Heart left ventricle (tissue), 16 donors: ENCODE measurements at regions not wholly inside any gene's neighbourhood (a gene's known extent, or its start where the extent isn't known, plus 50 kb on each side); places are given as distances from the start of the nearest gene placed in this dataset.

Experiments
- ATAC-seq, 4 donors: fragments of 200-7000 bp; cut with Tn5 transposase; one replicate each; pipeline ENCODE4 v1.9.1; 2020 to 2022; ENCODE audit warnings: moderate library complexity in 4 of 4, mild to moderate bottlenecking in 3 of 4, moderate number of reproducible peaks in 1 of 4
- DNase-seq, 5 donors: peaks; one replicate each; pipeline ENCODE4 v3.0.0-alpha.2; 2020
- H3K27ac ChIP-seq, 12 donors: fragments of 200-600 bp; sonication (generic) in 4 of 12; one replicate each; pipeline versions ENCODE4 v1.5.0 to v1.8.0; 2016 to 2022; ENCODE audit warnings: mild to moderate bottlenecking in 2 of 12
- H3K27me3 ChIP-seq, 9 donors: fragments of 200-600 bp; sonication (generic) in 2 of 9; one replicate each; pipeline versions ENCODE4 v1.5.1 to v1.8.0; 2016 to 2022; ENCODE audit warnings: mild to moderate bottlenecking in 3 of 9
- H3K36me3 ChIP-seq, 9 donors: fragments of 200-600 bp; sonication (generic) in 2 of 9; one replicate each; pipeline versions ENCODE4 v1.5.0 to v1.8.0; 2018 to 2022; ENCODE audit warnings: mild to moderate bottlenecking in 2 of 9
- H3K4me1 ChIP-seq, 12 donors: fragments of 200-600 bp; sonication (generic) in 4 of 12; one replicate each; pipeline versions ENCODE4 v1.5.0 to v1.8.0; 2016 to 2022; ENCODE audit warnings: mild to moderate bottlenecking in 3 of 12
- H3K4me3 ChIP-seq, 12 donors: fragments of 200-600 bp; sonication (generic) in 4 of 12; one replicate each; pipeline versions ENCODE4 v1.5.0 to v1.8.0; 2017 to 2022; ENCODE audit warnings: mild to moderate bottlenecking in 9 of 12, moderate library complexity in 4 of 12
- H3K9me3 ChIP-seq, 12 donors: fragments of 200-600 bp; sonication (generic) in 4 of 12; one replicate each; pipeline versions ENCODE4 v1.5.0 to v1.8.0; 2016 to 2022; ENCODE audit warnings: mild to moderate bottlenecking in 1 of 12
- POLR2A ChIP-seq, 2 donors: fragments of 450-650 bp; IDR thresholded peaks; one replicate each; pipeline ENCODE4 v1.6.1; 2017; ENCODE audit warnings: antibody characterized with exemption in 2 of 2, mild to moderate bottlenecking in 2 of 2, moderate library complexity in 2 of 2
- WGBS, 4 donors: extraction: QIAGEN DNeasy Blood & Tissue Kit in 2 of 4; methylation state at CpG; one replicate each; pipeline versions ENCODE4 v1.1.5 to v1.1.7; 2013 to 2018; 5-methylcytosine and 5-hydroxymethylcytosine counted together
- intact Hi-C, 10 donors: fragments of 100-400 bp; cut with DNase I; formaldehyde crosslinking; loops; one replicate each; pipeline versions ENCODE4 v1.11.1 to v1.14.2; 2022
- TF ChIP-seq, protein P1 (sequence below), 12 donors: fragments of 200-600 bp; sonication (generic) in 4 of 12; IDR thresholded peaks; one replicate each; pipeline versions ENCODE4 v1.5.0 to v1.8.0; 2018 to 2022; ENCODE audit warnings: antibody characterized with exemption in 12 of 12, mild to moderate bottlenecking in 5 of 12
- donor health status: ischemic (EF 13 %, LVEDD 7.1; RV severe dilation, severe dysfunction).
- donor health status: healthy with polysubstance abuse.
- donor health status: DM: no; HTN: yes; CAD: no.
- donor health status: DM: no; HTN: no; CAD: no.
- donor health status: ischemic (EF 25% LVEDD 6.9; RV normal size, moderate dysfunction).
- donor health status: ischemic (EF 25% LVEDD 5.7; RV mildly dilated, moderate dysfunction).
- donor health status: healthy.
- donor health status: DM: yes; HTN: yes; CAD: no.
- donor health status: ischemic (EF 35%, LVEDD 5.7; RV mildly dilated, moderate dysfunction).
- donor health status: nonischemic (EF 11% LVEDD 7.7; RV severe dilation, severe dysfunction).
- donor health status: DM: yes; HTN: yes; CAD: no.
- donor health status: PGD.
- donor health status: ischemic (EF 29% LVEDD 5.4; RV normal size, mild dysfunction).
- donor health status: nonischemic (EF 23%, LVEDD 6.1; RV moderate dilation, normal function).

DNA sequence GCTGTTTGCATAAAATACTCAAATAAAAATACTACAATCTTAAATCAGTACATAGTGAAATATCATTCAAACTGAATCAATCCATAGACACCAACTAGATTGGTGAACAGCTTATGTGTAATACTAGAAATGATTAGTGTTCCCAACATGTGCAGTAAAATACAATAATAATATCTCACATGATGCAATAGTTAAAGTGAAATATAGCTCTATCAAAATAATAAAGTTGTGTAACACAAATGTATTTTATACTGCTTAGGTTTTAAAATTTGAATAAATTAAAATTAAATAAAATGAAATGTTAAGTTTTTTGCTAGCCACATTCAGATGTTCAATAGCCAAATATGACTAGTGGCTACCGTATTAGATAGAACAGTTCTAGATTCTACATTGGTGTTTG is 714.1 kb downstream of the ZNF385D start:
- DNase-seq (no peak), ATAC-seq (no peak)
- H3K4me1 ChIP-seq, result no peaks in the 10 kb centered on the region
- H3K4me3 ChIP-seq, result no peak overlapping the region
- intact Hi-C loops, result no loop called here
- H3K27me3 ChIP-seq, result no peaks in the 10 kb centered on the region
- H3K9me3 ChIP-seq, result peaks cover 0 to 9% (median 0%) of the 10 kb centered on the region in 12 donors
- H3K27ac ChIP-seq, result no peak overlapping the region
- no peaks in the 10 kb centered on the region for H3K36me3 ChIP-seq
- WGBS, 4 donors, result 94 to 98% (median 96%) methylated on average over 1 of the region's 1 CpG
- TF ChIP-seq POLR2A (IDR thresholded peaks at IDR 0.05), result no peak
- TF ChIP-seq, protein P1, sequence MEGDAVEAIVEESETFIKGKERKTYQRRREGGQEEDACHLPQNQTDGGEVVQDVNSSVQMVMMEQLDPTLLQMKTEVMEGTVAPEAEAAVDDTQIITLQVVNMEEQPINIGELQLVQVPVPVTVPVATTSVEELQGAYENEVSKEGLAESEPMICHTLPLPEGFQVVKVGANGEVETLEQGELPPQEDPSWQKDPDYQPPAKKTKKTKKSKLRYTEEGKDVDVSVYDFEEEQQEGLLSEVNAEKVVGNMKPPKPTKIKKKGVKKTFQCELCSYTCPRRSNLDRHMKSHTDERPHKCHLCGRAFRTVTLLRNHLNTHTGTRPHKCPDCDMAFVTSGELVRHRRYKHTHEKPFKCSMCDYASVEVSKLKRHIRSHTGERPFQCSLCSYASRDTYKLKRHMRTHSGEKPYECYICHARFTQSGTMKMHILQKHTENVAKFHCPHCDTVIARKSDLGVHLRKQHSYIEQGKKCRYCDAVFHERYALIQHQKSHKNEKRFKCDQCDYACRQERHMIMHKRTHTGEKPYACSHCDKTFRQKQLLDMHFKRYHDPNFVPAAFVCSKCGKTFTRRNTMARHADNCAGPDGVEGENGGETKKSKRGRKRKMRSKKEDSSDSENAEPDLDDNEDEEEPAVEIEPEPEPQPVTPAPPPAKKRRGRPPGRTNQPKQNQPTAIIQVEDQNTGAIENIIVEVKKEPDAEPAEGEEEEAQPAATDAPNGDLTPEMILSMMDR (IDR thresholded peaks at IDR 0.05), result no peak

DNA sequence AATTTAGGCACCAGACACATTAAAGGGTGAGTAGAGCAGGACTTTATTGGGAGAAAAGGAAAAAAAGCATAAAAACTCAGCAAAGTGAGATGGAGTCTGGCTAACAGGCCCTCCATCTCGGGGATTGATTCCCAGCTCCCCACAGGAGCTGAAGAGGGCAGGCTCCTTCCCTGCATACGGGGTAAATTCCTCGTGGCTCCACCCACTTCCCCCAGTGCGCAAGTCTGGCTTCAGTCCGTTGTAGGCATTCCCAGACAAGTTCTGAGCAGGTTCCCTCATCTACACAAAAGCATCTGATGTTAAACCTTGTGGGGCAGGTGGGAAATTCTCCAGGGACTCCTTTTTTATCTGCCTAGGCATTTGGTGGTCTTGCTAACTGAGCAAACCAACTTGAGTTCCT is 722.6 kb downstream of the ZNF385D start:
- intact Hi-C loops, result no loop called here
- TF ChIP-seq POLR2A (IDR thresholded peaks at IDR 0.05), result no peak
- TF ChIP-seq, protein P1 (IDR thresholded peaks at IDR 0.05), result no peak
- Histone ChIP-seq H3K4me1 (no peaks in the 10 kb centered on the region), H3K27ac (no peak overlapping the region), H3K36me3 (no peaks in the 10 kb centered on the region), H3K4me3 (no peak overlapping the region), H3K27me3 (no peaks in the 10 kb centered on the region), H3K9me3 (no peaks in the 10 kb centered on the region)
- DNase-seq, result no peak
- no peak for ATAC-seq
- WGBS, 4 donors, result 80 to 93% (median 84%) methylated on average over 5 of the region's 5 CpGs

DNA sequence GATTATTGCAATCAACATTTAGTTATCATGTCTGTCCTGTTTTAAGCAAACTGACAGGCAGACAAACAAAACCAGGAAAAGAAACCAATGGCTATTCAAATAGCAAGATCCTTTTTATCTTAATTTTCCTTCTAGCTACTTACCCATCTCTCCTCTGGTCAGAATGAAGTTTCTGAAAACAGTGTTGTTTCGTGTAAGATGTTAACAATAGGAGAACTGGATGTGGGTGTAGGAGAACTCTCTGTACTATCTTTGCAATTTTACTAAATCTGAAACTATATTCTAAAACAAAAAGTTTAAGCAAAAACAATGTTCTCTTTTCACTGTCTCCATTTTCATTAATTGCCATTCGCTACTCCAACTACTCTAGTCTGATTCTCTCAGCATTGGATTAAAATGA is 726.4 kb downstream of the ZNF385D start:
- Histone ChIP-seq H3K9me3 (no peaks in the 10 kb centered on the region), H3K4me3 (no peak overlapping the region), H3K27me3 (no peaks in the 10 kb centered on the region), H3K36me3 (no peaks in the 10 kb centered on the region), H3K4me1 (no peaks in the 10 kb centered on the region), H3K27ac (no peak overlapping the region)
- TF ChIP-seq POLR2A (IDR thresholded peaks at IDR 0.05), result no peak
- DNase-seq (no peak), ATAC-seq (no peak)
- WGBS, 4 donors, result 85 to 89% (median 88%) methylated on average over 2 of the region's 2 CpGs
- intact Hi-C loops, result no loop called here

DNA sequence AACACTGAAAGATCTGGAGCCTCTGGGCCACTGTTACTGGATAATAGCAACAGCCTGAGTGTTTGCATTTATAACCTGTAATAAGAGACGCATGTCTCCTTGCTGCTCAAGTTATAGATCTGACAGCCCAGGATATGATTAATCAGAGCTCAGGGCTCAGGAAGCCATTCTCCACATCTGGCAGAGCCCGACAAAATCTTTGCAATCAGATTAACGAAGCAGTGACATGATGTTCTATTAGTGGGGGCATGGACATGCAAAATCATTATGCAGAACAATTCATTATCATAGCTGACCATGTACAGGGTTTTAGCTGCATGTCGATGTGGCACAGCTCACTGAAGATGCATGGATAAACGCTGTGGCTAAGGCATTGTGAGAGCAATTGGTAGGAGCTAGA is 730.3 kb downstream of the ZNF385D start:
- TF ChIP-seq POLR2A (IDR thresholded peaks at IDR 0.05), result no peak
- TF ChIP-seq, protein P1 (IDR thresholded peaks at IDR 0.05), result no peak
- H3K4me1 ChIP-seq, result no peaks in the 10 kb centered on the region
- H3K4me3 ChIP-seq, result no peak overlapping the region
- WGBS, 4 donors, result 73 to 79% (median 77%) methylated on average over 5 of the region's 5 CpGs
- intact Hi-C loops, result no loop called here
- peaks cover 0 to 12% (median 4%) of the 10 kb centered on the region in 12 donors for H3K9me3 ChIP-seq
- DNase-seq, result no peak
- H3K36me3 ChIP-seq, result no peaks in the 10 kb centered on the region
- no peak for ATAC-seq
- H3K27me3 ChIP-seq, result no peaks in the 10 kb centered on the region
- H3K27ac ChIP-seq, result no peak overlapping the region

DNA sequence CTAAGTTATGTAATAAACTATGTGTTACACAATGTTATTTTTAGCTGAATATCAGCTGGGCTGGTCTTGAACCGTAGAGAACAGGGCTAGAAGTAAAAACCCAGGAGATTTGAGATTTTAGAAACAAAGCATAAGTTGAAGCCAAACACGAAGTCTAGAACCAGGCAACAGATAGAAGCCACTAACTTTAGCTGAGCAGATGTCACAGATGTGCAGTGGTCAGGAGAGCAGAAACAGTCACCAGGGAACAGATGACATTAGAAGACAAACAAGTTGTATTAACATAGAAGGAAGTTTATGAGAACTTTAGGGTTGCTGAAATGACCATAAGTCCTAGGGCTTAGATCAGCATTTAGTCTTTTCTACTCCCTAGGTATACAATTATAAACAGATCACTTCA is 731.0 kb downstream of the ZNF385D start:
- DNase-seq (no peak), ATAC-seq (peak in 1 of 4 donors; percentile 44)
- H3K27me3 ChIP-seq, result no peaks in the 10 kb centered on the region
- TF ChIP-seq, protein P1 (IDR thresholded peaks at IDR 0.05), result no peak
- no peak for TF ChIP-seq POLR2A (IDR thresholded peaks at IDR 0.05)
- no peaks in the 10 kb centered on the region for H3K36me3 ChIP-seq
- intact Hi-C loops, result no loop called here
- 48 to 52% (median 50%) methylated on average over 2 of the region's 2 CpGs for WGBS, 4 donors
- no peaks in the 10 kb centered on the region for H3K4me1 ChIP-seq
- no peak overlapping the region for H3K27ac ChIP-seq
- H3K4me3 ChIP-seq, result no peak overlapping the region
- H3K9me3 ChIP-seq, result peaks cover 0 to 13% (median 4%) of the 10 kb centered on the region in 12 donors
